ENCODE measurements at regions not wholly inside any gene's neighbourhood (a gene's known extent, or its start where the extent isn't known, plus 50 kb on each side); places are given as distances from the start of the nearest gene placed in this dataset.

DNA sequence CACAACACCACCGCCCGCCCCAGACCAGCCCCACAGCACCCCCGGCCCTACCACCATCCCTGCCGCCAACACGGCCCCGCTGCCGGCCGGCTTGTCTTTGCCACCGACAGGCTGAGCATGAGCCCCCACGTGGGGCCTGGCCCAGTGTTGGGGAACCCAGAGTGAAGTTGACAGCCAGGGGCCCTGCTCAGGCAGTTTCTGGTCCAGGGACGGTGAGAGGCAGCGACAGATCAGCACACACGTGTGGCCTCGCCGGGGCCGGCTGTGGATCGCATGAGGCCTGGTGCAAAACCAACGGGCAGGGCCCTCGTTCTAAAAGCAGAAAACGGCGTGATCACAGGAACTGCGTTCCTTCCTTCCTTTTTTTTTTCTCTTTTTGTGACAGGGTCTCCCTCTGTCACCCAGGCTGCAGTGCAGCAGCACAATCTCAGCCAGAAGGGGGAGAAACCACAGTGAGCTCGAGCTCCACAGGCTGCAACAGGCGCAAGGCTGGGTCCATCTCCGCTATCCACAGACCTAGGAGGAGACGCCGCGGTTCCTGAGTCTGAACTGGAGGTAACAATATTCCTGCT lies 50.5 kb upstream of the FBRSL1 start:
- DNase-seq (ENCODE audit: low spot score), result no peak

DNA sequence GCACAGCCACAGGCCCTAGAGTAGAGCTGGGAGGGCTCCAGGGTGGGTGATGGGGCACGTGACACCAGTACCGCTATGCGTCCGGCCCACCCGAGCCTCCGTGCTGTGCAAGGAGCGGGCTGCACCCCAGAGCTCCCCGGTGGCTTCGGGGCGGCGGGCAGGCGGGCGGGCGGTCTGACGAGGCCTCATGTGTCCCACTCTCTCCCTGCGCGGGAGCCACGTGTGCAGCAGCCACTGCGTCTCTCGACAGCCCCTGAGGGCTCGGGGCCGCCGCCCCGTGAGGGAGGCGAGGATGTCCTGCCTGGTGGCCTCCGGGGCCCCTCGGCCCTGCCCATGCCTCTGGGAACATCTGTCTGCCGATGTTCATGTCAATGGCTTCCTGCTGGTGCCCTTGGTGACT lies 51.2 kb upstream of the FBRSL1 start:
- DNase-seq (ENCODE audit: low spot score), result no peak

- no peak for DNase-seq (ENCODE audit: low spot score)
Observed at GRCh38 chr12:132437943-132438700, 51.8 kb upstream of the FBRSL1 start.

DNA sequence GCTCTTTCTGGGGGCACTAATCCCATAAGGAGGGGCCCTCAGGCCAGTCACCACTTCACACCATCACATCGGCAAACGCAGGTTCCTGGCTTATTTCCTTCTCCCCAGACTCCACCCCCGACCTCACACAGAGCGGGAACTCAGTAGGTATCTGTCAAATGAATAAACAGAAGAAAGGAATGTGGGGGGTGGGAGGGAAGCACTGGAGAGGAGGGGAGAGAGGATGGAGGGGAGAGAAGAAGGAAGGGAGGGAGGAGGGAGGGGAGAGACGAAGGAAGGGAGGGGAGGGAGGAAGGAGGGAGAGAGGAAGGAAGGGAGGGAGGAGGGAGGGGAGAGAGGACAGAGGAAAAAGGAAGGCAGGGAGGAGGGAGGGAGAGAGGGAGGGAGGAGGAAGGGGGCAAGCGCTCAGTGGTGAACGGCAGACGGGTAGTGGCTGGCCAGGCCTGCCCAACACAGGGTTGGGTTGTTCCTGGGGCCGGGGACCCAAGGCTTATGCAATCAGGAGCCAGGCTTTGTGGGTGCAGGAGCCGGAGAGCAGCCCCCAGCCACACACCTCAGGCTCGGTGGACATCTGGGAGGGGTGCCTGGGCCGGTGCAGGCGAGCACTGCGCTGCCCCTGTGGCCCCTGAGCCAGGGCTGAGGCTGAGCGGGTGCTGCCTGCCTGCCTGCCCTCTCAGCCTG lies 52.6 kb upstream of the FBRSL1 start:
- DNase-seq (ENCODE audit: low spot score), result no peak

DNA sequence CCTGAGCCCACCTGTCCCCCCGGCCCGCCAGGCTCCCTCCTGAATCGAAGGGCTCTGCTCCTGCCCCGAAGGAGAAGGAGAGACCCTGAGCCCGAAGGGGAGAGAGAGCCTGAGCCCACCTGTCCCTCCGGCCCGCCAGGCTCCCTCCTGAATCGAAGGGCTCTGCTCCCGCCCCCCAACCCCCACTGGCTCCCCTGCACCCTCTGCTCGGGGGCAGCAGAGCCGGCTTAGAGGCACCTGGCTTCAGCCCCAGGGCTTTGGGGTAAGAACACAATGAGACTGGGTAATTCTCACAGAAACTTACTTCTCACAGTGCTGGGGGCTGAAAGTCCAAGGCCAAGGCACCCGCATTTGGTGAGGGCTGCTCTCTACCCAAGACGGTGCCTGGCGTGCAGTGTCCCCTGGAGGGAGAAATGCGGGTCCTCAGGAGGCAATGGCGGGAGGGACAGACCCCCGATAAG lies 53.1 kb upstream of the FBRSL1 start:
- no peak for DNase-seq (ENCODE audit: low spot score)

DNA sequence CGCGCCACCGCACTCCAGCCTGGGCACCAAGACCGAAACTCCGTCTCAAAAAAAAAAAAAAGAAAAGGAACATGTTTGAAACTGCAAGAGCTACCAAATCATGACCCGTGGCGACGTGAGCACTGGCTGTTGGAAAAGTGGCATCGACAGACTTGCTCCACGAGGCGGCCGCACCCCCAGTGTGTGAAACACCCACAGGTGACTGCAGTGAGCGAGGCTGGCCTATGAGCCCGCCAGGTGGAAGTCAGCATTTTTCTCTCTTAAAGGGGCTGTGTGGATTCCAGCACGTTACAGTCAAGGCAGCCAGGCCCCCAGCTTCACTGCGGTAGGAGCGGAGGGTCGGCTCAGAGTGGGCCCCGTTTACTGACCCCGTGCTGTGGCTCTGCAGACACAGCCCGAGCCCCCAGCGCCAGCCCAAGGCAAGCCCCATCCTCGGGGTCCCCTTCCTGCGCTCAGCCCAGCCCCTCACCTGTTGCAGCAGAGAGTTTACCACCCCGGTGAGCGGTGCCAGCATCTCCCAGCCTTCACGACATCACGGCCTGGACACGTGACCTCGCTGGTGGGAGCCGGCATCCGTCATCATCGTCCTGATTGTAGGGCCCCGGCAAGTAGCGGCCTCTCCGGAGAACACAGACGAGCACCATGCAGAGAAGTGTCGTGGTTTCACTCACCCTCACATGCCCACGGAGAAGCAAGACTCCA lies 54.3 kb upstream of the FBRSL1 start:
- DNase-seq (ENCODE audit: low spot score), result no peak

DNA sequence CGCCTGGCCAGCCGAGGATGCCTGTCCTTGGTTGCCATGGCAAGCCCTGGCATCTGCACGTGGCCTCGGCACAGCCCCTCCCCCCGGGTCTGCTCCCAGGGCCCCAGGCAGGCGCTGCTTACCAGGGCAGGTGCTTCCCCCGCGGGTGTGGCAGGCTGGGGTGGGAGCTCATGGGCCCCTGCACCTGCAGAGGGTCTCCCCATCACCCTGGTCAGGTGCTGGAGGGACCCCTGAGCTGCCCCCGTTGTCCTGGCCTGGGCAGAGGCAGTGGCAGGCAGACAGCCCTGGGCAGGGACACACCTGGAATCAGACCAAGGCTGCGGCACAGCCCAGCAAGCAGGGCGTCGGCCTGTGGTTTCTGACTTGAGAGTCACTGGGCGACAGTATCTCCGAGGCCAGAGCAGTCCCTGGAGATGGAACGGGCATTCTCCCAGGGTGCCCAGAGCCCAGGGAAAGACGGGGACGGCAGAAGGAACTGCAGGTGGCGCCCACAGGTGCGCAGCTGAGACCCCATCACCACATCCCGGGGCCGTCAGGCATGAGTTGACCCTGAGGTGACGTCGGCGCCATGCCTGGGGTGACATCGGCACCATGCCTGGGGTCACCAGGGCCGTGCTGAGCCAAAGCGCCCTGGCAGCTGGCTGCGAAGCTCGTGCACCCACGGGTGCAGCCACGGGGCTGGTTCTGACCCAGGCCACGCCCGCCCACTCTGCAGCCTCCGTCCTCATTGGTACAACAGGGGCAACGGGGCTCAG lies 56.1 kb upstream of the FBRSL1 start:
- DNase-seq (ENCODE audit: low spot score), result no peak

- DNase-seq (ENCODE audit: low spot score), result no peak
Observed at GRCh38 chr12:132432721-132433577, 57.0 kb upstream of the FBRSL1 start.

DNA sequence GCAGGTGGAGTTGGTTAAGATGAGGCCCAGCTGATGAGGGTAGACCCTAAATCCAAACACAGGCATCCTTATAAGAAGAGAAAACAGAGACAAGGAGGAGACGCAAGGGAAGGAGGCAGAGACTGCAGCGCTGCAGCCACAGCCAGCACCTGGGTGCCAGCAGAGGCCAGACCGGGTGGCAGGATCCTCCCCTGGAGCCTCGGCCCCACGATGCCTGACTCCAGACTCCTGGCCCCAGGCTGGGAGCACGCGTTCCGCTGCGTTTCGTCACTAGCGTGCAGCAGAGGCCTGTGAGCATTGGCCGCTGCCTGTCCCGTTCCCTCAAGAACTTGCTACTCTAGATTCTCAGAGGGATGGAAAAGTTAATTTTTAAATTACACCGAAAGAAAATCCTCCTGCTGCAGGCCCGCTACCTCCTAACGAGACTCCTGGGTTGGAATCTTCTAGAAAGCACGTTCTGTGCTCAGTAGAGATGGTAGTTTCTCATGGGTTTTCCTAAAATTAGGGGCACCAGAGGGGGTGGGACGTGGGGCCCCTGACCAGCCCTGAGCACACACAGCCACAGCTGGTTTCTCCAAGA lies 57.7 kb upstream of the FBRSL1 start:
- no peak for DNase-seq (ENCODE audit: low spot score)

- DNase-seq (ENCODE audit: low spot score), result no peak
Observed at GRCh38 chr12:132430838-132431774, 58.8 kb upstream of the FBRSL1 start.

- DNase-seq (ENCODE audit: low spot score), result peak; percentile 79
Observed at GRCh38 chr12:132429946-132430643, 59.9 kb upstream of the FBRSL1 start.

- no peak for DNase-seq (ENCODE audit: low spot score)
Observed at GRCh38 chr12:132429602-132429945, 60.4 kb upstream of the FBRSL1 start.

GRCh38 chr12:132428936-132429601 lies 60.9 kb upstream of the FBRSL1 start:
- DNase-seq (ENCODE audit: low spot score), result no peak

GRCh38 chr12:132427999-132428935 lies 61.7 kb upstream of the FBRSL1 start:
- no peak for DNase-seq (ENCODE audit: low spot score)

DNA sequence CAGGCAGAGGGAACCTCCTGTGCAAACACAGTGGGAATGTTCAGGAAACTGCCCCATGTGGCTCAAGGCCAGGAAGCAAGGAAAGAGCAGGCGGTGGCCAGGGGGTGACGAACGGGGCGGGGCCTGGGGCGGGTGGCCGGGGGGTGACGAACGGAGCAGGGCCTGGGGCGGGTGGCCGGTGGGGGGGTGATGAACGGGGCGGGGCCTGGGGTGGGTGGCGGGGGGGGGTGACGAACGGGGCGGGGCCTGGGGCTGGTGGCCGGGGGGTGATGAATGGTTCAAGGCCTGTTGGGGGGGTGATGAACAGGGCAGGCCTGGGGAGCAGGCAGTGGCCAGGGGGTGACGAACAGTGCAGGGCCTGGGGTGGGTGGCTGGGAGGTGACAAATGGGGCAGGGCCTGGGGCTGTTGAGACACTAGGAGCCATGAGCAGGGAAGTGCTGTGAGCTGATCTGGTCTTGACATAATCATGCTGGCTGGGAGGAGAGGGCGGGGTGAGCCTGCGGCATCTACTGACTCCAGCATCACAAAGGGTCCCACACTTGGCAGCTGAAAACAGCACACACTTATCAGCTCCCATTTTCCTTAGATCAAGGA lies 62.7 kb upstream of the FBRSL1 start:
- DNase-seq (ENCODE audit: low spot score), result no peak

GRCh38 chr12:132426349-132427173 lies 63.4 kb upstream of the FBRSL1 start:
- no peak for DNase-seq (ENCODE audit: low spot score)

Data from germinal center (tissue), 1 donor.